AG08395 (cell line): ENCODE measurements at regions not wholly inside any gene's neighbourhood (a gene's known extent, or its start where the extent isn't known, plus 50 kb on each side); places are given as distances from the start of the nearest gene placed in this dataset.

Experiments
- DNase-seq: peaks from one replicate; pipeline ENCODE4 v3.0.0; 2012; ENCODE audit warnings: mixed read lengths, low spot score

DNA sequence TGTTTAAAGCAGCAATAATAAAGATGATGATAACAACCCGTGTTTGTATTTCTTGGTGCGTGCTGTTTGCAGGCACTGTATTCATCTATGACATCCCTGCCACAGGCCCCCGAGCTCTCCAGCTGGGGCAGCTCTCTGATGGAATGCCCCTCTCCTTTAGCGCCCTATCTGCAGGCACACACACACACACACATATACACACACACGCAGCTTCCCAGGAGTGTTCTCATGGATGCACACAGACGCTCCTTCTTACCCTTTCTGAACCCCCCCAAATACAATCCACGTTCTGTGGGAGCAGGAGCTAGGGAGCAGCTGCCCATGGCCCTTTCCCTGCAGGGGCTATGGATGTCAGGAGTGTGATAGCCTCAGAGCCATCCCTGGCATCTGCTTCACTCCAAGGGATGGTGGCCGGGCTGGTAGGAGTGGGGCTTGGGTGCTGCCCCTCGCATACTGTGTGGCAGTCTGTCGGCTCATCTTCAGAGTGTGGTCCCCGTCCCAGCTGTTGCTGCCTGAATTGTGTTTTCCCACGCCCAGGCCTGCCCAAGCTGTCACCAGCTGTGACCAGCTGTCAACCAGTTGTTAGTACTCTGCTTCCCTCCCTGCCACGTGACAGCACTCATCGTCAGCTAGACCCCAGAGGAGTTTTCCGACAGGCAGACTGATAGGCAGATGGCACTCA is 50.8 kb upstream of the MYCN start:
- DNase-seq = no peak

DNA sequence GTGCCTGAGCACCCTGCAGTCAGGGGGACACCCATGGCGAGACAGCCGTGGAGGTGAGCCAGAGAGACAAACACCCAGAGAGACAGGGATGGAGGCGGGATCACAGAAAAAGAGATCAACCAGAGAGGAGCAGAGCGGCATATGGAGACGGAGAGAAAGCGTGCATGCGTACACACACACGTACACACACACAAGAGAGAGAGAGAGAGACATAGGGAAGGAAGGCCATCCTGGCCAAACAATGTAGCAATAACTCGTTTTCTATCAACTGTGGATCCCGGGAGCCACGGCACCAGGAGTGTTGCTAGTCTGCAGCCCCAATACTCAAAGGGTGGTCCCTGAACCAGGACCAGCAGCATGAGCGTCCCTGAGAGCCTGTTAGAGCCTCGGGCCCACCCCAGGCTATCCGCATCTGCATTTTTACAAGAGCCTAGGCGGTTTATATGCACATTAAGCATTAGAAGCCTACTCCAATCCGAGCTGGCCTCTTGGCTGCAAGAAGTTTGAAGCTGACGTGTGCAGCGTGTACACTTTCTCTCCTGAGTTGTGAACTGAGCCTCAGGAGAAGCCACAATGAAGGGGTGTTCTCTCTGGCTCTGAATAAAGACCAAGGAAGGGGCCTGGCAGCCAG is 50.1 kb upstream of the MYCN start:
- DNase-seq = no peak
